K562 (cell line): ENCODE measurements at regions not wholly inside any gene's neighbourhood (a gene's known extent, or its start where the extent isn't known, plus 50 kb on each side); places are given as distances from the start of the nearest gene placed in this dataset.
"Not testable (repeated sequence)": the region's sequence is repeated elsewhere in the genome, so short reads cannot be mapped to it uniquely, and the experiment has no call there.

Source experiments
- ATAC-seq: fragments of 200-7000 bp; cut with Tn5 transposase; 3 replicates; pipeline ENCODE4 v1.9.1; 2020; ENCODE audit warnings: moderate library complexity
- BruUV-seq: library from RNA; stranded (reverse); fragments of 400-500 nt; replicated peaks from 2 replicates; lab custom pipeline; 2021; lab: Mats Ljungman, UMichigan
- CTCF ChIA-PET: fragments of 300-600 bp; formaldehyde crosslinking; extraction: SDS; loops from one replicate; lab custom pipeline; 2021; ENCODE audit warnings: low intra/inter-chr PET ratio; lab: Yijun Ruan, JAX
- POLR2A ChIA-PET: fragments of 300-600, 350-650 bp; sonication (Branson Sonifier 250); formaldehyde crosslinking; extraction: SDS; loops from one replicate; lab custom pipeline; 2021; ENCODE audit warnings: antibody characterized with exemption, inconsistent platforms; lab: Yijun Ruan, JAX
- DNase-seq, 4 experiments: peaks; one replicate each; pipeline versions ENCODE4 v3.0.0 to v3.0.0-alpha.2; 2011 to 2018; ENCODE audit warnings: low spot score in 3 of 4, mixed read lengths in 3 of 4; ENCODE audit errors: extremely low read depth in 1 of 4
- FAIRE-seq: peaks from 2 replicates; lab custom pipeline; 2011; peaks lifted over from hg19 to GRCh38; lab: Jason Lieb, UNC
- H2AFZ ChIP-seq: 2 replicates; pipeline ENCODE4 v1.6.0; 2011; ENCODE audit warnings: low read depth, low read length, control low read depth, inconsistent platforms
- H3K27ac ChIP-seq: fragments of 200-600 bp; 3 replicates; pipeline ENCODE4 v1.8.0; 2011; ENCODE audit warnings: low read depth, mild to moderate bottlenecking, control low read depth, inconsistent platforms, low read length, moderate library complexity, mixed read lengths; ENCODE audit errors: extremely low read depth
- H3K27me3 ChIP-seq, 2 experiments: fragments of 300-600 bp in 1 of 2; 2 replicates in 1 of 2; 3 replicates in 1 of 2; pipeline versions ENCODE4 v1.6.0 to v1.8.0; 2011; ENCODE audit warnings: inconsistent platforms in 2 of 2, low read length in 2 of 2, mild to moderate bottlenecking in 1 of 2, mixed read lengths in 1 of 2, moderate library complexity in 1 of 2; ENCODE audit not compliant: control insufficient read depth in 2 of 2, insufficient read depth in 2 of 2
- H3K36me3 ChIP-seq: fragments of 300-600 bp; 3 replicates; pipeline ENCODE4 v1.8.0; 2011; ENCODE audit warnings: mild to moderate bottlenecking, low read length, inconsistent platforms; ENCODE audit not compliant: control insufficient read depth, insufficient read depth
- H3K4me1 ChIP-seq, 2 experiments: fragments of 200-600 bp in 1 of 2; replicated peaks in 1 of 2; 2 replicates in 1 of 2; 3 replicates in 1 of 2; pipeline versions ENCODE4 v1.5.1 to v1.8.0; 2011; ENCODE audit warnings: inconsistent platforms in 2 of 2, low read length in 2 of 2, mild to moderate bottlenecking in 1 of 2, mixed read lengths in 1 of 2, moderate library complexity in 1 of 2; ENCODE audit not compliant: control insufficient read depth in 2 of 2, insufficient read depth in 2 of 2
- H3K4me2 ChIP-seq: 2 replicates; pipeline ENCODE4 v1.6.1; 2011; ENCODE audit warnings: low read length, control low read depth, inconsistent platforms, mixed read lengths; ENCODE audit not compliant: insufficient read depth
- H3K4me3 ChIP-seq: fragments of 200-600 bp; sonication (generic), shearing (Covaris generic); 2 replicates; pipeline ENCODE4 v1.5.1; 2016; ENCODE audit warnings: control low read depth, inconsistent platforms
- H3K79me2 ChIP-seq: fragments of 200-600 bp; 3 replicates; pipeline ENCODE4 v1.8.0; 2011; ENCODE audit warnings: low read length, inconsistent platforms; ENCODE audit not compliant: control insufficient read depth, insufficient read depth
- H3K9ac ChIP-seq, 2 experiments: 2 replicates each; pipeline versions ENCODE4 v1.6.0 to v1.6.1; 2011; ENCODE audit warnings: low read depth in 2 of 2, low read length in 2 of 2, control low read depth in 1 of 2, inconsistent platforms in 1 of 2, mild to moderate bottlenecking in 1 of 2, mixed read lengths in 1 of 2; ENCODE audit not compliant: insufficient read depth in 1 of 2
- H3K9me1 ChIP-seq: one replicate; pipeline ENCODE4 v1.6.0; 2011; ENCODE audit warnings: inconsistent platforms, mild to moderate bottlenecking, low read length, moderate library complexity; ENCODE audit not compliant: control insufficient read depth, insufficient read depth
- H3K9me3 ChIP-seq: replicated peaks from 2 replicates; pipeline ENCODE4 v1.5.1; 2011; ENCODE audit warnings: low read depth, low read length, inconsistent platforms; ENCODE audit not compliant: control insufficient read depth, insufficient read depth
- H4K20me1 ChIP-seq: replicated peaks from 2 replicates; pipeline ENCODE4 v1.6.1; 2011; ENCODE audit warnings: low read length, inconsistent platforms, mixed read lengths; ENCODE audit not compliant: control insufficient read depth, insufficient read depth
- ARID3A ChIP-seq: IDR thresholded peaks from 2 replicates; pipeline ENCODE4 v1.6.1; 2012; ENCODE audit warnings: low read depth, low read length, improper control_type of control experiment, borderline replicate concordance
- ATF1 ChIP-seq, 2 experiments: fragments of 450-650 bp in 1 of 2; IDR thresholded peaks; 2 replicates each; pipeline ENCODE4 v1.6.1; 2016; ENCODE audit warnings: missing compliant biosample characterization in 1 of 2, missing genetic modification characterization in 1 of 2
- CAMTA2 ChIP-seq: fragments of 250-450 bp; sonication (Bioruptor Pico); conservative IDR thresholded peaks from 2 replicates; pipeline ENCODE4 v1.5.1; 2022
- HEY1 ChIP-seq: fragments of 250-450 bp; sonication (Bioruptor Pico); IDR thresholded peaks from 2 replicates; pipeline ENCODE4 v1.5.0; 2020; ENCODE audit warnings: mild to moderate bottlenecking, moderate library complexity, borderline replicate concordance
- MXD1 ChIP-seq: fragments of 250-450 bp; sonication (Bioruptor Pico); IDR thresholded peaks from 2 replicates; pipeline ENCODE4 v1.8.0; 2021; ENCODE audit warnings: borderline replicate concordance, mild to moderate bottlenecking, moderate library complexity; ENCODE audit not compliant: poor library complexity, severe bottlenecking
- NFXL1 ChIP-seq: fragments of 450-650 bp; formaldehyde crosslinking; IDR thresholded peaks from 2 replicates; pipeline ENCODE4 v1.4.0; 2021; ENCODE audit warnings: mild to moderate bottlenecking
- ZNF197 ChIP-seq: fragments of 200-800 bp; sonication (Bioruptor generic); IDR thresholded peaks from 2 replicates; pipeline ENCODE4 v1.6.1; 2016; ENCODE audit warnings: low read depth, missing genetic modification characterization, missing compliant biosample characterization
- ZZZ3 ChIP-seq: fragments of 450-650 bp; IDR thresholded peaks from 2 replicates; pipeline ENCODE4 v1.6.1; 2016; ENCODE audit warnings: antibody characterized with exemption, mild to moderate bottlenecking, moderate library complexity
- WGBS: fragments of 100-300 bp; shearing (Covaris generic); methylation state at CpG from one replicate; pipeline ENCODE4 v1.1.6; 2016; ENCODE audit warnings: low coverage, mixed read lengths; ENCODE audit not compliant: insufficient coverage; ENCODE audit errors: missing lambda C conversion rate; 5-methylcytosine and 5-hydroxymethylcytosine counted together
- in situ Hi-C: fragments of 300-500 bp; cut with MboI; formaldehyde crosslinking; loops from 4 replicates; pipeline ENCODE4 v1.15.0; 2018; ENCODE audit warnings: inconsistent platforms, mixed read lengths
- intact Hi-C: fragments of 100-400 bp; cut with micrococcal nuclease; formaldehyde crosslinking; loops from 2 replicates; pipeline ENCODE4 v1.14.2; 2022

- WGBS = 2% methylated on average over 5 of the region's 5 CpGs
These were observed 160.0 kb upstream of the PTPRZ1 start for GRCh38 chr7:121712961-121713360.

GRCh38 chr7:121697731-121698316 lies 175.1 kb upstream of the PTPRZ1 start:
- intact Hi-C loops = no loop called here
- H3K27me3 ChIP-seq = no peaks in the 10 kb centered on the region
- no peak overlapping the region for H3K27ac ChIP-seq
- no peaks in the 10 kb centered on the region for H3K79me2 ChIP-seq
- 4% methylated on average over 2 of the region's 2 CpGs for WGBS
- ATAC-seq (no peak), DNase-seq (no peak), FAIRE-seq (no peak)
- no peaks in the 10 kb centered on the region for H3K4me1 ChIP-seq
- H3K4me3 ChIP-seq = no peak overlapping the region
- H3K9me3 ChIP-seq = no peaks in the 10 kb centered on the region
- H3K9me1 ChIP-seq = no peaks in the 10 kb centered on the region
- no peaks in the 10 kb centered on the region for H4K20me1 ChIP-seq
- no peak overlapping the region for H3K9ac ChIP-seq
- H3K4me2 ChIP-seq = no peak overlapping the region
- POLR2A ChIA-PET = no interaction called here
- TF ChIP-seq ATF1 (CRISPR knock-in tag; IDR thresholded peaks at IDR 0.05) (no peak), ATF1 (tag; IDR thresholded peaks at IDR 0.05) (no peak), CAMTA2 (CRISPR knock-in tag) (no peak), ZZZ3 (no peak), ZNF197 (no peak), NFXL1 (CRISPR knock-in tag) (no peak), HEY1 (CRISPR knock-in tag) (no peak), MXD1 (CRISPR knock-in tag) (no peak), ARID3A (no peak)
- no TSS peak for BruUV-seq
- no peak overlapping the region for H2AFZ ChIP-seq
- in situ Hi-C loops = no loop called here
- no peaks in the 10 kb centered on the region for H3K36me3 ChIP-seq
- CTCF ChIA-PET = no interaction called here

More at GRCh38 chr7:121712961-121713360, 160.0 kb upstream of the PTPRZ1 start:
- POLR2A ChIA-PET, intact Hi-C loops, H3K36me3 ChIP-seq, H3K4me2 ChIP-seq, H3K79me2 ChIP-seq, FAIRE-seq, H3K4me1 ChIP-seq, H3K4me3 ChIP-seq, H4K20me1 ChIP-seq, CTCF ChIA-PET, H2AFZ ChIP-seq, DNase-seq, H3K9me3 ChIP-seq, H3K9me1 ChIP-seq, H3K9ac ChIP-seq, BruUV-seq, H3K27me3 ChIP-seq, in situ Hi-C loops, H3K27ac ChIP-seq, ATAC-seq: not testable (repeated sequence)
